ENCODE measurements at regions not wholly inside any gene's neighbourhood (a gene's known extent, or its start where the extent isn't known, plus 50 kb on each side); places are given as distances from the start of the nearest gene placed in this dataset.
A peak's percentile ranks its signal among the peaks of the same experiment; 100 is the strongest.

DNA sequence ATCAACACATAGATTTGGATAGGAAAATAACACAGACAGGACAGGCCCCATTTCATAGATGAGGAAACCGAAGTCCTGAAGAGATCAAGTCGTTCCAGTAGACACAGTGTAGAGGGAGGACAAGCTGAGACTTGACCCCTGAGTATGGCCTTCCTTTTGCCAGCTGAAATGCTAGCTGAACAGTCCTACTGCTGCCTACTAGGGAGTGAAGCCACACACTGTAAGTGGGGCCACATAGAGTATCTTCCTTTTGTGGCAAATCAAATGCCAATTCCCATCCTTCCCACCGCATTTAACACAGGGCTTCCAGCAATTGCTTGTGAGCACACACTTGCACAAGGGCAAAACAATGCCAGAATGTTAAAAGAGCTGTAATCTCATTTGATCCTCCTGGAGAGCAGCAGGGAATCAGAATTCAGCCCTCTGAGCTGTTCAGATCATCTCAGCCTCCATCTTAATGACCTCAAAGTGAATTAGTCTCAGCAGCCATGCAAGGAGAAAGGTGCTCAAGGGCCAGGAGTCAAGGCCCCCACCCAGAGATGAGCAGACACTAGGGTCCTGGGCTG, 380.5 kb downstream of the EMP1 start:
- no peak for DNase-seq (ENCODE audit: low read depth, low spot score)
- ChIA-PET SMC1A (ENCODE audit: uncharacterized antibody, unreplicated experiment) (interaction anchor here (1.0 kb wide), 1 partner anchor 39 kb away, joined by 3 read pairs; no protein-coding TSS in a partner anchor), POLR2A (no interaction called here), CTCF (interaction anchor here (0.6 to 1.2 kb wide), 2 partner anchors 42 to 110 kb away, joined by 3 to 4 read pairs; no protein-coding TSS in a partner anchor), RAD21 (ENCODE audit: unreplicated experiment) (no interaction called here)
- TF ChIP-seq NRF1 (conservative IDR thresholded peaks at IDR 0.05; ENCODE audit: low read depth, low read length) (no peak), RELA (IDR thresholded peaks at IDR 0.05; ENCODE audit: borderline replicate concordance, partially characterized antibody) (no peak)
- TF ChIP-seq, protein P1, sequence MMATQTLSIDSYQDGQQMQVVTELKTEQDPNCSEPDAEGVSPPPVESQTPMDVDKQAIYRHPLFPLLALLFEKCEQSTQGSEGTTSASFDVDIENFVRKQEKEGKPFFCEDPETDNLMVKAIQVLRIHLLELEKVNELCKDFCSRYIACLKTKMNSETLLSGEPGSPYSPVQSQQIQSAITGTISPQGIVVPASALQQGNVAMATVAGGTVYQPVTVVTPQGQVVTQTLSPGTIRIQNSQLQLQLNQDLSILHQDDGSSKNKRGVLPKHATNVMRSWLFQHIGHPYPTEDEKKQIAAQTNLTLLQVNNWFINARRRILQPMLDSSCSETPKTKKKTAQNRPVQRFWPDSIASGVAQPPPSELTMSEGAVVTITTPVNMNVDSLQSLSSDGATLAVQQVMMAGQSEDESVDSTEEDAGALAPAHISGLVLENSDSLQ (IDR thresholded peaks at IDR 0.05), result no peak
- TF ChIP-seq, protein P2, sequence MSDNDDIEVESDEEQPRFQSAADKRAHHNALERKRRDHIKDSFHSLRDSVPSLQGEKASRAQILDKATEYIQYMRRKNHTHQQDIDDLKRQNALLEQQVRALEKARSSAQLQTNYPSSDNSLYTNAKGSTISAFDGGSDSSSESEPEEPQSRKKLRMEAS (IDR thresholded peaks at IDR 0.05; ENCODE audit: low read depth, low read length), result no peak
- no peak overlapping the region for H3K4me2 ChIP-seq (ENCODE audit: control insufficient read depth, insufficient read depth)
- no peak for ATAC-seq
- H3K9ac ChIP-seq (ENCODE audit: control insufficient read depth, insufficient read depth, low read length), result no peak overlapping the region
- H3K4me3 ChIP-seq, result no peak overlapping the region
- H2AFZ ChIP-seq (ENCODE audit: control insufficient read depth, low read depth, low read length), result no peak overlapping the region
- WGBS (ENCODE audit: insufficient coverage, insufficient replicate concordance, low lambda C conversion rate, missing lambda C conversion rate), result 7% methylated on average over 3 of the region's 3 CpGs
- no TSS peak for BruUV-seq (replicated peaks)
- H3K27ac ChIP-seq (ENCODE audit: control insufficient read depth, insufficient read depth), result no peak overlapping the region
- no peaks in the 10 kb centered on the region for H3K4me1 ChIP-seq (ENCODE audit: control insufficient read depth, insufficient read depth, low read length)
- FAIRE-seq, result no peak
- H3K9me3 ChIP-seq (replicated peaks; ENCODE audit: control insufficient read depth, insufficient read depth, low read length), result no peaks in the 10 kb centered on the region; the same call in 2 of the 3 replicates
- peaks cover 0 to 4% of the 10 kb centered on the region in 2 experiments; a peak in 1 of 4 replicates for H3K27me3 ChIP-seq (replicated peaks in 1 of 2; ENCODE audit: control insufficient read depth in 2 of 2, insufficient read depth in 2 of 2, low read length in 1 of 2)
- intact Hi-C loops (cut with micrococcal nuclease; ENCODE audit: unreplicated experiment) (no loop called here), in situ Hi-C loops (cut with MboI) (no loop called here)
- H4K20me1 ChIP-seq (ENCODE audit: control insufficient read depth, insufficient read depth), result no peaks in the 10 kb centered on the region
- H3K79me2 ChIP-seq (ENCODE audit: control insufficient read depth, insufficient read depth, low read length), result no peaks in the 10 kb centered on the region
- no peaks in the 10 kb centered on the region for H3K36me3 ChIP-seq (ENCODE audit: control insufficient read depth in 2 of 2, insufficient read depth in 2 of 2, low read length in 1 of 2)

DNA sequence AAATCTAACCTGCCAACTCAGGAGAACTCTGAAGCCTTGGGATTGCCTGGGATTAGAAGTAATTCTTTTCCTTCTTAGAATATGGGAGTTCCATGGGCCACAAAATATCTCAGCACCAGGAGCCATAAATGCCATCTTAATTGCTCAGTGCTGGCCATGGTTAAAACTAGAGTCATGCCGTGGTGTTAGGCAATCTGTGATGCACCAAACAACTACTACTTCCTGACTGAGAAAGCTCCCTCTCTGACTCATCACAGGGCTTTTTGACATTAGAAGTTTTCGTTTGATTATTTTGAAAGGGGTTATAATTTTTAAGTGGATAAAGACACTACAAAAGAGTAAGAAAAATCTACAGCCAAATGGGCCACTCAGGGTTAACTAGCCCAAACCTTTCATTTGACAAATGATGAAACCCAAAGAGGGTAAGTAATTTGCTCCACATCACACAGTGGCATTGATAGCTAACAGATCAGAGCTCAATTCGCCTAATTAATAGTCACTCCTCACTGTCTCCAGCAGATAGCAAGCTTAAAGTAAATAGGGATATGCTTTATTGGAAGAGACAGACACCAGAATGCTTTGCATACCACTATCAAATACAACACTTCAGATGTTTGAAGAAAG, 377.3 kb downstream of the EMP1 start:
- H3K4me3 ChIP-seq, result no peak overlapping the region
- CTCF ChIA-PET, result interaction anchor here (0.7 to 1.7 kb wide), 4 partner anchors 9 to 87 kb away, joined by 3 to 7 read pairs (median 4); no protein-coding TSS in a partner anchor
- no peaks in the 10 kb centered on the region for H4K20me1 ChIP-seq (ENCODE audit: control insufficient read depth, insufficient read depth)
- H3K36me3 ChIP-seq (ENCODE audit: control insufficient read depth in 2 of 2, insufficient read depth in 2 of 2, low read length in 1 of 2), result no peaks in the 10 kb centered on the region
- H3K9me3 ChIP-seq (replicated peaks; ENCODE audit: control insufficient read depth, insufficient read depth, low read length), result no peaks in the 10 kb centered on the region; the same call in 2 of the 3 replicates
- SMC1A ChIA-PET (ENCODE audit: uncharacterized antibody, unreplicated experiment), result interaction anchor here (0.5 to 2.5 kb wide), 9 partner anchors 9 to 1253 kb away, joined by 3 to 8 read pairs (median 3); no protein-coding TSS in a partner anchor
- POLR2A ChIA-PET, result no interaction called here
- H3K27ac ChIP-seq (ENCODE audit: control insufficient read depth, insufficient read depth), result no peak overlapping the region
- H3K79me2 ChIP-seq (ENCODE audit: control insufficient read depth, insufficient read depth, low read length), result no peaks in the 10 kb centered on the region
- no peak overlapping the region for H3K4me2 ChIP-seq (ENCODE audit: control insufficient read depth, insufficient read depth)
- intact Hi-C loops (cut with micrococcal nuclease; ENCODE audit: unreplicated experiment), result no loop called here
- no peaks in the 10 kb centered on the region for H3K4me1 ChIP-seq (ENCODE audit: control insufficient read depth, insufficient read depth, low read length)
- no peak overlapping the region for H3K9ac ChIP-seq (ENCODE audit: control insufficient read depth, insufficient read depth, low read length)
- no peaks in the 10 kb centered on the region for H3K27me3 ChIP-seq (replicated peaks in 1 of 2; ENCODE audit: control insufficient read depth in 2 of 2, insufficient read depth in 2 of 2, low read length in 1 of 2)
- WGBS (ENCODE audit: insufficient coverage, insufficient replicate concordance, low lambda C conversion rate, missing lambda C conversion rate), result 0% methylated on average over 3 of the region's 3 CpGs
- RAD21 ChIA-PET (ENCODE audit: unreplicated experiment), result no interaction called here
- no peak for FAIRE-seq
- in situ Hi-C loops (cut with MboI), result no loop called here
- BruUV-seq (replicated peaks), result no TSS peak
- no peak overlapping the region for H2AFZ ChIP-seq (ENCODE audit: control insufficient read depth, low read depth, low read length)
- DNase-seq (ENCODE audit: low read depth, low spot score), result no peak
- peak; percentile 81 for ATAC-seq
- TF ChIP-seq RELA (IDR thresholded peaks at IDR 0.05; ENCODE audit: borderline replicate concordance, partially characterized antibody), result no peak
- TF ChIP-seq FOS (IDR thresholded peaks at IDR 0.05; ENCODE audit: borderline replicate concordance, extremely low read depth, insufficient read length), result no peak
- TF ChIP-seq BACH1 (IDR thresholded peaks at IDR 0.05; ENCODE audit: borderline replicate concordance), result no peak
- no peak for TF ChIP-seq MXI1 (IDR thresholded peaks at IDR 0.05; ENCODE audit: low read depth, low read length)
- no peak for TF ChIP-seq POLR2AphosphoS2 (IDR thresholded peaks at IDR 0.05; ENCODE audit: low read depth, low read length)
- TF ChIP-seq JUND (IDR thresholded peaks at IDR 0.05; ENCODE audit: low read depth, low read length), result no peak
- no peak for TF ChIP-seq FOXK2 (IDR thresholded peaks at IDR 0.05)
- TF ChIP-seq PML (IDR thresholded peaks at IDR 0.05; ENCODE audit: low read length), result no peak
- no peak for TF ChIP-seq BMI1 (IDR thresholded peaks at IDR 0.05; ENCODE audit: borderline replicate concordance)
- TF ChIP-seq STAT1 (conservative IDR thresholded peaks at IDR 0.05), result no peak

All from GM12878 (cell line).